ENCODE measurements at regions not wholly inside any gene's neighbourhood (a gene's known extent, or its start where the extent isn't known, plus 50 kb on each side); places are given as distances from the start of the nearest gene placed in this dataset.

- intact Hi-C loops (cut with micrococcal nuclease; ENCODE audit: unreplicated experiment) = no loop called here
- no peak for TF ChIP-seq ZSCAN30 (CRISPR knock-in tag; IDR thresholded peaks at IDR 0.05)
- TF ChIP-seq HNRNPK (IDR thresholded peaks at IDR 0.05; ENCODE audit: low read depth, low read length, poor library complexity, severe bottlenecking) = no peak
- TF ChIP-seq PCBP1 (IDR thresholded peaks at IDR 0.05; ENCODE audit: borderline replicate concordance, low read depth, low read length) = no peak
- TF ChIP-seq ZNF142 (CRISPR knock-in tag; IDR thresholded peaks at IDR 0.05) = no peak
- TF ChIP-seq HDAC1 (CRISPR knock-in tag; IDR thresholded peaks at IDR 0.05) = no peak
- TF ChIP-seq SSRP1 (CRISPR knock-in tag; IDR thresholded peaks at IDR 0.05) = no peak
- TF ChIP-seq, protein P1, sequence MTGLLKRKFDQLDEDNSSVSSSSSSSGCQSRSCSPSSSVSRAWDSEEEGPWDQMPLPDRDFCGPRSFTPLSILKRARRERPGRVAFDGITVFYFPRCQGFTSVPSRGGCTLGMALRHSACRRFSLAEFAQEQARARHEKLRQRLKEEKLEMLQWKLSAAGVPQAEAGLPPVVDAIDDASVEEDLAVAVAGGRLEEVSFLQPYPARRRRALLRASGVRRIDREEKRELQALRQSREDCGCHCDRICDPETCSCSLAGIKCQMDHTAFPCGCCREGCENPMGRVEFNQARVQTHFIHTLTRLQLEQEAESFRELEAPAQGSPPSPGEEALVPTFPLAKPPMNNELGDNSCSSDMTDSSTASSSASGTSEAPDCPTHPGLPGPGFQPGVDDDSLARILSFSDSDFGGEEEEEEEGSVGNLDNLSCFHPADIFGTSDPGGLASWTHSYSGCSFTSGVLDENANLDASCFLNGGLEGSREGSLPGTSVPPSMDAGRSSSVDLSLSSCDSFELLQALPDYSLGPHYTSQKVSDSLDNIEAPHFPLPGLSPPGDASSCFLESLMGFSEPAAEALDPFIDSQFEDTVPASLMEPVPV (CRISPR knock-in tag; IDR thresholded peaks at IDR 0.05) = no peak
- TF ChIP-seq, protein P2, sequence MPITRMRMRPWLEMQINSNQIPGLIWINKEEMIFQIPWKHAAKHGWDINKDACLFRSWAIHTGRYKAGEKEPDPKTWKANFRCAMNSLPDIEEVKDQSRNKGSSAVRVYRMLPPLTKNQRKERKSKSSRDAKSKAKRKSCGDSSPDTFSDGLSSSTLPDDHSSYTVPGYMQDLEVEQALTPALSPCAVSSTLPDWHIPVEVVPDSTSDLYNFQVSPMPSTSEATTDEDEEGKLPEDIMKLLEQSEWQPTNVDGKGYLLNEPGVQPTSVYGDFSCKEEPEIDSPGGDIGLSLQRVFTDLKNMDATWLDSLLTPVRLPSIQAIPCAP (CRISPR knock-in tag; IDR thresholded peaks at IDR 0.05; ENCODE audit: low read depth) = no peak
- no peak for TF ChIP-seq ZSCAN22 (CRISPR knock-in tag; IDR thresholded peaks at IDR 0.05)
- TF ChIP-seq ATF4 (CRISPR knock-in tag; IDR thresholded peaks at IDR 0.05) = no peak
- TF ChIP-seq MATR3 (CRISPR knock-in tag; IDR thresholded peaks at IDR 0.05) = no peak
- TF ChIP-seq ATAD3A (CRISPR knock-in tag; IDR thresholded peaks at IDR 0.05) = no peak
- TF ChIP-seq ZNF746 (CRISPR knock-in tag; IDR thresholded peaks at IDR 0.05) = no peak
- no peak for TF ChIP-seq TMF1 (CRISPR knock-in tag; IDR thresholded peaks at IDR 0.05; ENCODE audit: low read depth)
- TF ChIP-seq, protein P3, sequence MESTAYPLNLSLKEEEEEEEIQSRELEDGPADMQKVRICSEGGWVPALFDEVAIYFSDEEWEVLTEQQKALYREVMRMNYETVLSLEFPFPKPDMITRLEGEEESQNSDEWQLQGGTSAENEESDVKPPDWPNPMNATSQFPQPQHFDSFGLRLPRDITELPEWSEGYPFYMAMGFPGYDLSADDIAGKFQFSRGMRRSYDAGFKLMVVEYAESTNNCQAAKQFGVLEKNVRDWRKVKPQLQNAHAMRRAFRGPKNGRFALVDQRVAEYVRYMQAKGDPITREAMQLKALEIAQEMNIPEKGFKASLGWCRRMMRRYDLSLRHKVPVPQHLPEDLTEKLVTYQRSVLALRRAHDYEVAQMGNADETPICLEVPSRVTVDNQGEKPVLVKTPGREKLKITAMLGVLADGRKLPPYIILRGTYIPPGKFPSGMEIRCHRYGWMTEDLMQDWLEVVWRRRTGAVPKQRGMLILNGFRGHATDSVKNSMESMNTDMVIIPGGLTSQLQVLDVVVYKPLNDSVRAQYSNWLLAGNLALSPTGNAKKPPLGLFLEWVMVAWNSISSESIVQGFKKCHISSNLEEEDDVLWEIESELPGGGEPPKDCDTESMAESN (CRISPR knock-in tag; conservative IDR thresholded peaks at IDR 0.05) = no peak
Observed at GRCh38 chrX:107551546-107551945, 76.8 kb upstream of the PRPS1 start.

More at GRCh38 chrX:107551546-107551945, 76.8 kb upstream of the PRPS1 start:
- Histone ChIP-seq H3K27ac (ENCODE audit: extremely low read length, insufficient read depth, low read length) (no peak overlapping the region), H3K36me3 (replicated peaks in 1 of 2; ENCODE audit: control insufficient read depth in 1 of 2, insufficient read depth in 2 of 2, low read length in 2 of 2) (no peaks in the 10 kb centered on the region), H3K27me3 (ENCODE audit: control insufficient read depth in 1 of 2, insufficient read depth in 2 of 2, low read length in 2 of 2) (no peaks in the 10 kb centered on the region; a peak in 1 of 5 replicates), H3K9ac (ENCODE audit: insufficient read depth, low read depth, low read length) (no peak overlapping the region), H4K20me1 (ENCODE audit: insufficient read depth, low read length) (no peaks in the 10 kb centered on the region), H2AFZ (ENCODE audit: low read length) (no peak overlapping the region), H3K9me3 (ENCODE audit: low read length) (no peaks in the 10 kb centered on the region), H3K79me2 (ENCODE audit: insufficient read depth, low read length) (no peaks in the 10 kb centered on the region), H3K4me3 (replicated peaks in 1 of 3; ENCODE audit: insufficient read depth in 1 of 3, low read depth in 2 of 3, low read length in 3 of 3) (no peak overlapping the region), H3K4me2 (ENCODE audit: low read depth, low read length) (no peak overlapping the region), H3K4me1 (ENCODE audit: insufficient read depth, low read length) (no peaks in the 10 kb centered on the region)
- no peak for ATAC-seq
- FAIRE-seq = no peak
- in situ Hi-C loops (cut with HindIII; ENCODE audit: extremely low pct_ligation_motif_present, low pct_unique_long_range_greater_than_20kb) = no loop called here
- no peak for DNase-seq (ENCODE audit: low spot score)
- WGBS (ENCODE audit: low lambda C conversion rate) = 0% methylated on average over 2 of the region's 7 CpGs
- no TSS peak for BruUV-seq (replicated peaks)
- POLR2A ChIA-PET = no interaction called here
- CTCF ChIA-PET (ENCODE audit: low intra/inter-chr PET ratio, low total read pairs) = no interaction called here

Data from HepG2 (cell line).